ENCODE measurements at regions not wholly inside any gene's neighbourhood (a gene's known extent, or its start where the extent isn't known, plus 50 kb on each side); places are given as distances from the start of the nearest gene placed in this dataset.
"Not testable (repeated sequence)": the region's sequence is repeated elsewhere in the genome, so short reads cannot be mapped to it uniquely, and the experiment has no call there.

- Histone ChIP-seq H3K27ac (no peak overlapping the region), H3K4me1 (no peaks in the 10 kb centered on the region), H3K4me3 (replicated peaks in 1 of 3) (no peak overlapping the region), H3K9me3 (no peaks in the 10 kb centered on the region), H3K27me3 (no peaks in the 10 kb centered on the region), H3K36me3 (no peaks in the 10 kb centered on the region)
- TF ChIP-seq POLR2A (IDR thresholded peaks at IDR 0.05) (no peak), CTCF (IDR thresholded peaks at IDR 0.05) (no peak)
- intact Hi-C loops (cut with DNase I): no loop called here
- 48 to 92% methylated on average over 2 of the region's 2 CpGs for WGBS, 2 donors
- DNase-seq: no peak
Measured at GRCh38 chr7:46281071-46281470, 360.0 kb upstream of the IGFBP3 start.

GRCh38 chr7:46279290-46279689, 358.2 kb upstream of the IGFBP3 start:
- H3K4me1 ChIP-seq: no peaks in the 10 kb centered on the region
- H3K27ac ChIP-seq: no peak overlapping the region
- H3K9me3 ChIP-seq: no peaks in the 10 kb centered on the region
- intact Hi-C loops (cut with DNase I): no loop called here
- TF ChIP-seq CTCF (IDR thresholded peaks at IDR 0.05): no peak
- TF ChIP-seq POLR2A (IDR thresholded peaks at IDR 0.05): no peak
- peak; percentile 26 to 30 for DNase-seq
- WGBS, 2 donors: 64 to 85% methylated on average over 2 of the region's 2 CpGs
- H3K27me3 ChIP-seq: no peaks in the 10 kb centered on the region
- no peaks in the 10 kb centered on the region for H3K36me3 ChIP-seq
- no peak overlapping the region for H3K4me3 ChIP-seq (replicated peaks in 1 of 3)

GRCh38 chr7:46264646-46265045, 343.6 kb upstream of the IGFBP3 start:
- no peak overlapping the region for H3K27ac ChIP-seq
- no peak for DNase-seq
- TF ChIP-seq CTCF (IDR thresholded peaks at IDR 0.05) (no peak), POLR2A (IDR thresholded peaks at IDR 0.05) (no peak)
- 81 to 88% methylated on average over 2 of the region's 2 CpGs for WGBS, 2 donors
- intact Hi-C loops (cut with DNase I): no loop called here
- H3K27me3 ChIP-seq: no peaks in the 10 kb centered on the region
- H3K4me3 ChIP-seq (replicated peaks in 1 of 3): no peak overlapping the region
- H3K36me3 ChIP-seq: no peaks in the 10 kb centered on the region
- no peaks in the 10 kb centered on the region for H3K4me1 ChIP-seq
- H3K9me3 ChIP-seq: no peaks in the 10 kb centered on the region

GRCh38 chr7:46261638-46262037, 340.6 kb upstream of the IGFBP3 start:
- H3K27ac ChIP-seq; H3K4me1 ChIP-seq; intact Hi-C loops (cut with DNase I); H3K4me3 ChIP-seq (replicated peaks in 1 of 3); H3K9me3 ChIP-seq; H3K27me3 ChIP-seq; H3K36me3 ChIP-seq; DNase-seq: not testable (repeated sequence)
- WGBS, 2 donors: 94 to 95% methylated on average over 9 of the region's 9 CpGs

GRCh38 chr7:46259947-46260346, 338.9 kb upstream of the IGFBP3 start:
- Histone ChIP-seq H3K36me3 (no peaks in the 10 kb centered on the region), H3K27ac (no peak overlapping the region), H3K27me3 (no peaks in the 10 kb centered on the region), H3K4me3 (replicated peaks in 1 of 3) (no peak overlapping the region), H3K4me1 (no peaks in the 10 kb centered on the region), H3K9me3 (no peaks in the 10 kb centered on the region)
- WGBS, 2 donors: 47 to 79% methylated on average over 1 of the region's 1 CpG
- intact Hi-C loops (cut with DNase I): no loop called here
- TF ChIP-seq POLR2A (IDR thresholded peaks at IDR 0.05): no peak
- no peak for TF ChIP-seq CTCF (IDR thresholded peaks at IDR 0.05)
- DNase-seq: no peak

Data from thyroid gland (tissue), 4 donors.